ENCODE measurements at regions not wholly inside any gene's neighbourhood (a gene's known extent, or its start where the extent isn't known, plus 50 kb on each side); places are given as distances from the start of the nearest gene placed in this dataset.

GRCh38 chr13:56902276-56902675 lies 238.4 kb upstream of the PRR20A start:
- H3K4me1 Mint-ChIP-seq, result no peaks in the 10 kb centered on the region
- DNase-seq (no peak), ATAC-seq (ENCODE audit: low read depth) (no peak)
- Histone ChIP-seq H3K4me1 (ENCODE audit: control insufficient read depth in 2 of 2, insufficient read depth in 2 of 2, low read length in 2 of 2) (no peaks in the 10 kb centered on the region), H3K4me3 (ENCODE audit: control extremely low read depth in 1 of 5, extremely low read depth in 1 of 5, insufficient read depth in 1 of 5, low read depth in 2 of 5, low read length in 4 of 5) (no peak overlapping the region), H4K20me1 (ENCODE audit: control insufficient read depth, insufficient read depth, low read length, poor library complexity, severe bottlenecking) (no peaks in the 10 kb centered on the region), H3K4me2 (replicated peaks; ENCODE audit: low read depth, low read length, poor library complexity, severe bottlenecking) (no peak overlapping the region), H3K27ac (ENCODE audit: low read length in 2 of 2) (no peak overlapping the region), H3K27me3 (replicated peaks in 1 of 4; ENCODE audit: control extremely low read depth in 1 of 4, control insufficient read depth in 3 of 4, insufficient read depth in 4 of 4, low read length in 3 of 4) (no peaks in the 10 kb centered on the region), H3K79me2 (ENCODE audit: control insufficient read depth, insufficient read depth, low read length) (no peaks in the 10 kb centered on the region), H3K9ac (ENCODE audit: low read length) (no peak overlapping the region), H3K9me3 (ENCODE audit: control extremely low read depth in 1 of 3, control insufficient read depth in 2 of 3, insufficient read depth in 1 of 3, low read length in 2 of 3) (peaks cover 0 to 14% (median 0%) of the 10 kb centered on the region in 3 donors), H2AFZ (ENCODE audit: insufficient read depth, low read depth, low read length, poor library complexity, severe bottlenecking) (no peak overlapping the region), H3K36me3 (replicated peaks in 1 of 2; ENCODE audit: control extremely low read depth in 1 of 2, control insufficient read depth in 1 of 2, extremely low read depth in 1 of 2, insufficient read depth in 2 of 2, low read length in 1 of 2) (no peaks in the 10 kb centered on the region)
- intact Hi-C loops (cut with micrococcal nuclease), result no loop called here
- 100% methylated on average over 2 of the region's 9 CpGs for WGBS (ENCODE audit: insufficient coverage)
- POLR2A ChIA-PET, result no interaction called here
- CTCF ChIA-PET, result no interaction called here
- TF ChIP-seq EZH2 (IDR thresholded peaks at IDR 0.05; ENCODE audit: borderline replicate concordance, insufficient read depth, low read depth, low read length, poor library complexity, severe bottlenecking) (no peak), CTCF (IDR thresholded peaks at IDR 0.05) (no peak)
- no peaks in the 10 kb centered on the region for H3K27me3 Mint-ChIP-seq
- H3K27ac Mint-ChIP-seq, result no peak overlapping the region
- H3K4me3 Mint-ChIP-seq, result no peak overlapping the region
- no peaks in the 10 kb centered on the region for H3K9me3 Mint-ChIP-seq (ENCODE audit: insufficient read depth)

GRCh38 chr13:56903710-56904282 lies 236.9 kb upstream of the PRR20A start:
- WGBS (ENCODE audit: insufficient coverage), result 100% methylated on average over 1 of the region's 3 CpGs
- Histone ChIP-seq H3K79me2 (ENCODE audit: control insufficient read depth, insufficient read depth, low read length) (no peaks in the 10 kb centered on the region), H3K27ac (ENCODE audit: low read length in 2 of 2) (no peak overlapping the region), H3K36me3 (replicated peaks in 1 of 2; ENCODE audit: control extremely low read depth in 1 of 2, control insufficient read depth in 1 of 2, extremely low read depth in 1 of 2, insufficient read depth in 2 of 2, low read length in 1 of 2) (no peaks in the 10 kb centered on the region), H3K9me3 (ENCODE audit: control extremely low read depth in 1 of 3, control insufficient read depth in 2 of 3, insufficient read depth in 1 of 3, low read length in 2 of 3) (peaks cover 0 to 14% (median 0%) of the 10 kb centered on the region in 3 donors), H3K4me3 (ENCODE audit: control extremely low read depth in 1 of 5, extremely low read depth in 1 of 5, insufficient read depth in 1 of 5, low read depth in 2 of 5, low read length in 4 of 5) (no peak overlapping the region), H3K4me1 (ENCODE audit: control insufficient read depth in 2 of 2, insufficient read depth in 2 of 2, low read length in 2 of 2) (no peaks in the 10 kb centered on the region), H4K20me1 (ENCODE audit: control insufficient read depth, insufficient read depth, low read length, poor library complexity, severe bottlenecking) (no peaks in the 10 kb centered on the region), H3K9ac (ENCODE audit: low read length) (no peak overlapping the region), H2AFZ (ENCODE audit: insufficient read depth, low read depth, low read length, poor library complexity, severe bottlenecking) (no peak overlapping the region), H3K27me3 (replicated peaks in 1 of 4; ENCODE audit: control extremely low read depth in 1 of 4, control insufficient read depth in 3 of 4, insufficient read depth in 4 of 4, low read length in 3 of 4) (no peaks in the 10 kb centered on the region), H3K4me2 (replicated peaks; ENCODE audit: low read depth, low read length, poor library complexity, severe bottlenecking) (no peak overlapping the region)
- DNase-seq (no peak), ATAC-seq (ENCODE audit: low read depth) (no peak)
- Mint-ChIP-seq H3K9me3 (ENCODE audit: insufficient read depth) (no peaks in the 10 kb centered on the region), H3K4me3 (no peak overlapping the region), H3K27ac (no peak overlapping the region), H3K4me1 (no peaks in the 10 kb centered on the region), H3K27me3 (no peaks in the 10 kb centered on the region)
- POLR2A ChIA-PET, result no interaction called here
- CTCF ChIA-PET, result no interaction called here
- TF ChIP-seq CTCF (IDR thresholded peaks at IDR 0.05) (no peak), EZH2 (IDR thresholded peaks at IDR 0.05; ENCODE audit: borderline replicate concordance, insufficient read depth, low read depth, low read length, poor library complexity, severe bottlenecking) (no peak)
- intact Hi-C loops (cut with micrococcal nuclease), result no loop called here

All from B cell (primary cell).